Mucosa of descending colon (tissue), 3 donors: ENCODE measurements at regions not wholly inside any gene's neighbourhood (a gene's known extent, or its start where the extent isn't known, plus 50 kb on each side); places are given as distances from the start of the nearest gene placed in this dataset.

Experiments used
- ATAC-seq: fragments of 200-7000 bp; cut with Tn5 transposase; one replicate; pipeline ENCODE4 v1.9.1; 2020; ENCODE audit warnings: mild to moderate bottlenecking, moderate library complexity
- DNase-seq, 3 donors: peaks; one replicate each; pipeline ENCODE4 v3.0.0-alpha.2; 2020
- H3K36me3 ChIP-seq: fragments of 200-600 bp; one replicate; pipeline ENCODE4 v1.8.0; 2021; ENCODE audit warnings: low read depth, mild to moderate bottlenecking
- H3K4me1 ChIP-seq: fragments of 200-600 bp; one replicate; pipeline ENCODE4 v1.8.0; 2021; ENCODE audit warnings: low read depth, mild to moderate bottlenecking
- H3K4me3 ChIP-seq: fragments of 200-600 bp; one replicate; pipeline ENCODE4 v1.8.0; 2021; ENCODE audit warnings: mild to moderate bottlenecking
- H3K9me3 ChIP-seq: fragments of 200-600 bp; one replicate; pipeline ENCODE4 v1.8.0; 2021; ENCODE audit warnings: mild to moderate bottlenecking
- CTCF ChIP-seq: fragments of 200-600 bp; IDR thresholded peaks from one replicate; pipeline ENCODE4 v1.8.0; 2022; ENCODE audit warnings: antibody characterized with exemption, mild to moderate bottlenecking
- intact Hi-C, 2 donors: fragments of 100-400 bp; cut with DNase I in 1 of 2; cut with micrococcal nuclease in 1 of 2; formaldehyde crosslinking; loops; one replicate each; pipeline versions ENCODE4 v1.11.0 to v1.11.1; 2022; cut with DNase I, micrococcal nuclease
- donor health status: DM: no; HTN: no; CAD: no; lungs with moderate emphysema.
- donor health status: DM: no; HTN: no; CAD: no.
- donor health status: DM: no; HTN: yes; CAD: no.

GRCh38 chrX:110435196-110435595 lies 76.5 kb downstream of the RTL9 start:
- Histone ChIP-seq H3K36me3 (no peaks in the 10 kb centered on the region), H3K4me1 (no peaks in the 10 kb centered on the region), H3K4me3 (no peak overlapping the region), H3K9me3 (no peaks in the 10 kb centered on the region)
- no peak for ATAC-seq
- intact Hi-C loops = no loop called here
- no peak for DNase-seq
- no peak for TF ChIP-seq CTCF

- Histone ChIP-seq H3K4me3 (no peak overlapping the region), H3K4me1 (no peaks in the 10 kb centered on the region), H3K9me3 (no peaks in the 10 kb centered on the region), H3K36me3 (no peaks in the 10 kb centered on the region)
- no peak for DNase-seq
- no peak for TF ChIP-seq CTCF
- ATAC-seq = no peak
- intact Hi-C loops = no loop called here
These were observed 77.9 kb downstream of the RTL9 start for GRCh38 chrX:110436523-110436922.

- H3K4me3 ChIP-seq = no peak overlapping the region
- no peak for TF ChIP-seq CTCF
These were observed 79.0 kb downstream of the RTL9 start for GRCh38 chrX:110437686-110438085.

GRCh38 chrX:110440016-110440805 lies 81.6 kb downstream of the RTL9 start:
- H3K9me3 ChIP-seq = no peaks in the 10 kb centered on the region
- no peaks in the 10 kb centered on the region for H3K36me3 ChIP-seq
- intact Hi-C loops = loop anchor here in 1 of 2 donors (5.0 kb wide), 1 partner anchor 402 kb away; no protein-coding TSS in a partner anchor
- no peak overlapping the region for H3K4me3 ChIP-seq
- H3K4me1 ChIP-seq = no peaks in the 10 kb centered on the region
- no peak for TF ChIP-seq CTCF
- no peak for ATAC-seq
- no peak for DNase-seq

More at GRCh38 chrX:110437686-110438085, 79.0 kb downstream of the RTL9 start:
- H3K9me3 ChIP-seq = no peaks in the 10 kb centered on the region
- DNase-seq = no peak
- intact Hi-C loops = no loop called here
- ATAC-seq = no peak
- no peaks in the 10 kb centered on the region for H3K36me3 ChIP-seq
- H3K4me1 ChIP-seq = no peaks in the 10 kb centered on the region

GRCh38 chrX:110442635-110443034 lies 84.0 kb downstream of the RTL9 start:
- intact Hi-C loops = loop anchor here in 1 of 2 donors (5.0 kb wide), 1 partner anchor 400 kb away; no protein-coding TSS in a partner anchor
- H3K36me3 ChIP-seq = no peaks in the 10 kb centered on the region
- ATAC-seq (peak; percentile 62), DNase-seq (peak in 1 of 3 donors; percentile 8)
- no peak overlapping the region for H3K4me3 ChIP-seq
- no peak for TF ChIP-seq CTCF
- H3K4me1 ChIP-seq = no peaks in the 10 kb centered on the region
- H3K9me3 ChIP-seq = no peaks in the 10 kb centered on the region
